ENCODE measurements at regions not wholly inside any gene's neighbourhood (a gene's known extent, or its start where the extent isn't known, plus 50 kb on each side); places are given as distances from the start of the nearest gene placed in this dataset.
"Not testable (repeated sequence)": the region's sequence is repeated elsewhere in the genome, so short reads cannot be mapped to it uniquely, and the experiment has no call there.

GRCh38 chr20:1818895-1819294 is 76.3 kb upstream of the SIRPA start:
- Histone ChIP-seq H3K9me3 (peaks cover 0 to 9% (median 0%) of the 10 kb centered on the region in 4 donors), H3K27me3 (no peaks in the 10 kb centered on the region), H3K4me1 (peaks cover 0 to 10% (median 0%) of the 10 kb centered on the region in 4 donors), H3K4me3 (no peak overlapping the region), H3K27ac (peak overlapping the region in 1 of 4 donors; percentile 44), H3K36me3 (no peaks in the 10 kb centered on the region)
- TF ChIP-seq POLR2A (IDR thresholded peaks at IDR 0.05), result no peak
- no peak for TF ChIP-seq CTCF (IDR thresholded peaks at IDR 0.05)
- peak in 1 of 3 donors; percentile 5 for DNase-seq

GRCh38 chr20:1818247-1818840 is 76.9 kb upstream of the SIRPA start:
- Histone ChIP-seq H3K36me3 (no peaks in the 10 kb centered on the region), H3K9me3 (peaks cover 0 to 5% (median 0%) of the 10 kb centered on the region in 4 donors), H3K4me3 (no peak overlapping the region), H3K4me1 (peaks cover 0 to 13% (median 0%) of the 10 kb centered on the region in 4 donors), H3K27me3 (no peaks in the 10 kb centered on the region), H3K27ac (peak overlapping the region in 1 of 4 donors; percentile 44)
- DNase-seq, result no peak
- no peak for TF ChIP-seq POLR2A (IDR thresholded peaks at IDR 0.05)
- TF ChIP-seq CTCF (IDR thresholded peaks at IDR 0.05), result no peak

GRCh38 chr20:1817577-1818211 is 77.5 kb upstream of the SIRPA start:
- H3K27ac ChIP-seq, result no peak overlapping the region
- TF ChIP-seq POLR2A (IDR thresholded peaks at IDR 0.05) (no peak), CTCF (IDR thresholded peaks at IDR 0.05) (no peak)
- H3K4me3 ChIP-seq, result no peak overlapping the region
- DNase-seq, result peak in 1 of 3 donors; percentile 22
- H3K27me3 ChIP-seq, result no peaks in the 10 kb centered on the region
- no peaks in the 10 kb centered on the region for H3K9me3 ChIP-seq
- no peaks in the 10 kb centered on the region for H3K36me3 ChIP-seq
- peaks cover 0 to 19% (median 0%) of the 10 kb centered on the region in 4 donors for H3K4me1 ChIP-seq

GRCh38 chr20:1816384-1817381 is 78.5 kb upstream of the SIRPA start:
- Histone ChIP-seq H3K4me3 (no peak overlapping the region), H3K9me3 (no peaks in the 10 kb centered on the region), H3K4me1 (peaks cover 0 to 24% (median 1%) of the 10 kb centered on the region in 4 donors), H3K27me3 (no peaks in the 10 kb centered on the region), H3K27ac (peak overlapping the region in 1 of 4 donors; percentile 22), H3K36me3 (no peaks in the 10 kb centered on the region)
- TF ChIP-seq POLR2A (IDR thresholded peaks at IDR 0.05) (no peak), CTCF (IDR thresholded peaks at IDR 0.05) (no peak)
- peak in 1 of 3 donors; percentile 36 for DNase-seq

- peaks cover 0 to 32% (median 8%) of the 10 kb centered on the region in 4 donors for H3K4me1 ChIP-seq
Observed at GRCh38 chr20:1815502-1816085, 79.6 kb upstream of the SIRPA start.

GRCh38 chr20:1814861-1815260 is 80.3 kb upstream of the SIRPA start:
- H3K4me3 ChIP-seq, H3K27ac ChIP-seq, H3K36me3 ChIP-seq, H3K9me3 ChIP-seq, H3K27me3 ChIP-seq, DNase-seq: not testable (repeated sequence)
- peaks cover 0 to 34% (median 10%) of the 10 kb centered on the region in 4 donors for H3K4me1 ChIP-seq

More at GRCh38 chr20:1815502-1816085, 79.6 kb upstream of the SIRPA start:
- Histone ChIP-seq H3K27me3 (no peaks in the 10 kb centered on the region), H3K36me3 (no peaks in the 10 kb centered on the region), H3K4me3 (no peak overlapping the region), H3K27ac (peak overlapping the region in 1 of 4 donors; percentile 5), H3K9me3 (no peaks in the 10 kb centered on the region)
- TF ChIP-seq CTCF (IDR thresholded peaks at IDR 0.05) (no peak), POLR2A (IDR thresholded peaks at IDR 0.05) (no peak)
- DNase-seq, result no peak

Data from Peyer's patch (tissue), 4 donors.